ENCODE measurements at regions not wholly inside any gene's neighbourhood (a gene's known extent, or its start where the extent isn't known, plus 50 kb on each side); places are given as distances from the start of the nearest gene placed in this dataset.

DNA sequence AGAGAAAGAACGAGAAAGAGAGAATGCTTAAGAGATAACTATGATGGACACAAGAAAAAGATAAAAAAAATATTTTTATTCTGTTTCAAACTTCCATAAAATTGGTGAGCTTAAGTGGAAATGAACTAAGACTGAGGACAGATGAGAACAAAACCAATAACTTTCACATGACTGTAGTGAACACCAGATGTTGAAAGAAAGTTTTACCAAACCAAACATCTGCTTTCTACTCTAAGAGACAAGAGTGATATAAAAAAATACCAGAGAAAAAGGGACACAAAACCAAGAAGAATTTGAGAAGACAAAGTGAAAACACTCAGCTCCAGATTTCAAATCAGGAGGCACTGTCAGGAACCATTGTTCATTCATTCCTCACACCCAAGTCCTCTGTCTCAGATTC is 147.9 kb downstream of the IMPG2 start:
- no peak for ATAC-seq
- no peak for DNase-seq
- peaks cover 1 to 20% (median 6%) of the 10 kb centered on the region in 5 donors for H3K27me3 Mint-ChIP-seq
- H3K9me3 Mint-ChIP-seq: peaks cover 0 to 19% (median 0%) of the 10 kb centered on the region in 9 donors
- POLR2A ChIA-PET: no interaction called here
- no peak overlapping the region for H3K4me3 Mint-ChIP-seq
- H3K27ac Mint-ChIP-seq: no peak overlapping the region
- no peaks in the 10 kb centered on the region for H3K36me3 Mint-ChIP-seq
- H3K4me1 Mint-ChIP-seq: no peaks in the 10 kb centered on the region

DNA sequence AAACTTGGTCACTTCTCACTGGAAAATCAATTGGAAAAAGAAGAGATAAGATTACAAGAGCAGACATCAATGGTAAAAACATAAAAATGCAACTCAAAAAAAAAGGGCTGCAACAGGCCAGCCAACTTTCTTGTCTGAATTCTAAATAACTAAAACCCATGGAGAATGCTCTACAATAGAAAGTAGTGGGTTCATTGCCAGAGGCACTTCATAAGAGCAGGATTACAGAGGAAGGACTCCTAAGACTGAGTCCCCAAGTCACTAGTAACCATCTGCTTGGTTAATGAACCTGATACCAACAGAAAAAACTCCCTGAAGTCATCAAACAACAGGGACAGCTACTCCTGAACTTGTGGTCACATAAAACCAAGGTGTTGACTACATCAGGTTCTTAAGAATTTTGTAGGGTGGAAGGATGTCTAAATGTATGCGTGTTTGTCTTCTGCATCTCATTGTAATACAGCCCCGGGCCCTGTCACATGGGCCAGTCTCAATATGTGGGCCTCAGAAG is 148.6 kb downstream of the IMPG2 start:
- Mint-ChIP-seq H3K4me3 (no peak overlapping the region), H3K4me1 (no peaks in the 10 kb centered on the region), H3K9me3 (peaks cover 0 to 19% (median 0%) of the 10 kb centered on the region in 9 donors), H3K27me3 (peaks cover 1 to 20% (median 6%) of the 10 kb centered on the region in 5 donors), H3K27ac (no peak overlapping the region), H3K36me3 (no peaks in the 10 kb centered on the region)
- DNase-seq (no peak), ATAC-seq (no peak)
- POLR2A ChIA-PET: no interaction called here

DNA sequence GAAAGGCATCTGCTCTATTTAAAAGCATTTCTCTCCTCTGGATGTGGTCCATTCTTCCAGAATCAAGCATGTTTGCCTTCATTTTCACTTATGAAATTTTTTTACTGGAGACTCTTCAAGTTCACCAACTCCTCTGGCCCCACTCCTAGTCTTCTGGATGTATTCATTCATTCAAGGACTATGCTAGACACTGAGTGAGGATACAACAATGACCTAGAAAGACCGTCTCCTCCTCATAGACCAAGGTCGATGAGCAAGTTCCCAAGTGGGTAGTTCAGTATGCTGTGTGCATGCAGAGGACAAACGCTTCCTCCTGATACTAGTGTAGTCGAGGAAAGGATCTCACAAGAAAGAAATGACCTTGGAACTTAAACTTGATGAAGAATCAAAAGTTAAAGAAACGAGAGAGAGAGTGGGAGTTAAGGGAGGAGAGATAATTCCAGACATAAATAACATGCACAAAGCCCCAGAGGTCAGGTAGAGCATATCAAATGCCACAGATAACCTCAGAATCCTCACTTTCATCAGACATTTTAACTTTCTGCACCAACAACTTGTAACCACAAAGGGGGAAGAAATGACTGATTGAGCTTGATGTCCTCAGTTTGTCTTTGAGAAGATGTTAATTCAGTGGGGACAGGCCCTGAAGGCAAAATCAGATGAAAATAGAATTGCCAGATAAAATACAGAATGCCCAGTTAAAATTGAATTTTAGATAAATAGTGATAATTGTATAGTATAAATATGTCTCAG is 149.4 kb downstream of the IMPG2 start:
- POLR2A ChIA-PET: no interaction called here
- H3K4me3 Mint-ChIP-seq: no peak overlapping the region
- H3K27me3 Mint-ChIP-seq: peaks cover 1 to 20% (median 10%) of the 10 kb centered on the region in 5 donors
- H3K9me3 Mint-ChIP-seq: peaks cover 0 to 19% (median 0%) of the 10 kb centered on the region in 9 donors
- no peaks in the 10 kb centered on the region for H3K4me1 Mint-ChIP-seq
- ATAC-seq (no peak), DNase-seq (no peak)
- no peak overlapping the region for H3K27ac Mint-ChIP-seq
- no peaks in the 10 kb centered on the region for H3K36me3 Mint-ChIP-seq

DNA sequence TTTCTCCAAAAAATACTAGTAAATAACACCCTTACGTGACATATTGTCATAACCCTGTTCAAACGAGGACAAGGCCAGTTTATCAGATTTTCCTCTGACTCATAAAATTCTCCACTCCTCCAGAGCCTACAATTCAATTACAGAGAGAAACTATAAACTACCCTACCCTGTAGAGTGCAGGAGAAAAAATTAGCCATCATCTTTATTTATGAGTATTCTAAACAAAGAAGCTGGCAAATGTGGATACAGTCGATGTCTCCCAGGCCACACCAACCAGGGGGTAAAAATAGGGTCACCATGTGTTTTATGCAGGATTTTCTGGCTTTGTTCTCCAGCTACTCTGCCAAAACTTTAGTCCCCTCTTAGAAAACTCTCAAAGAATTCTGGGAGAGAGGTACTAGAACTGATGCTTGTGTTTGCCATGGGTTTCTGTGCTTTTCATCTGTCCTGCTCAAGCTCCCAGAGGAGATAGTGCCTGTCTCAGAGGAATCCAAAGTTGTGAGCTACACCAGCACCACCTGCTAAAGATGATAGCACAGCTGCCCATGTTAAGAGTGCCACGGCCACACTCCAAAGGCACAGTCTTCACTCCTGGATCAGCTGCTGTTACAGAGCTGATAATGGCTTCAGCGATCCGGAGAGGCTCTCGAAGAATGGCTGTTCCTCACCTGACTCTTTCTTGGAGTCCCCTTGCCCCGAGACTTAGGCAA is 150.2 kb downstream of the IMPG2 start:
- no peaks in the 10 kb centered on the region for H3K4me1 Mint-ChIP-seq
- no peaks in the 10 kb centered on the region for H3K36me3 Mint-ChIP-seq
- POLR2A ChIA-PET: no interaction called here
- DNase-seq (no peak), ATAC-seq (no peak)
- no peak overlapping the region for H3K4me3 Mint-ChIP-seq
- H3K27ac Mint-ChIP-seq: no peak overlapping the region
- H3K27me3 Mint-ChIP-seq: peaks cover 1 to 20% (median 10%) of the 10 kb centered on the region in 5 donors
- H3K9me3 Mint-ChIP-seq: peaks cover 0 to 19% (median 0%) of the 10 kb centered on the region in 9 donors

DNA sequence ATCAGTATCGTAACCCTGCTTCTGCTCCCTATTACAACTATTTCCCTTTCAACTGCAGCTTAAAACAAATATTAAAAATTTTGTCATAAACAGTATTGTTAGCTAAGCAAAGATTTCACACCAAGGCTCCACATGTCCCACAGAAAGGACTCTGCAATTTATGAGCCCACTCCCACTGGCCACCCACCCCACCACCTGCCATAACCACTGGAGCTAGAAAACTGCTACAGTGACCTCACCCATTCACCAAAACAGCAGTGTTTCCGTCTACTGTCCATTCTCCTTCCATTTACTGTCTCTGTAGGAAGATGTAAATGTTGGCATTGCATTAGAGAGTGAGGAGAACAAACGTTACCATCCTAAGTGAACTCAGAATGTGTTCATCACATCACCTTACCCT is 150.9 kb downstream of the IMPG2 start:
- H3K27ac Mint-ChIP-seq: no peak overlapping the region
- H3K36me3 Mint-ChIP-seq: no peaks in the 10 kb centered on the region
- DNase-seq (no peak), ATAC-seq (no peak)
- peaks cover 0 to 15% (median 0%) of the 10 kb centered on the region in 9 donors for H3K9me3 Mint-ChIP-seq
- POLR2A ChIA-PET: no interaction called here
- H3K27me3 Mint-ChIP-seq: peaks cover 1 to 20% (median 10%) of the 10 kb centered on the region in 5 donors
- H3K4me3 Mint-ChIP-seq: no peak overlapping the region
- H3K4me1 Mint-ChIP-seq: no peaks in the 10 kb centered on the region

DNA sequence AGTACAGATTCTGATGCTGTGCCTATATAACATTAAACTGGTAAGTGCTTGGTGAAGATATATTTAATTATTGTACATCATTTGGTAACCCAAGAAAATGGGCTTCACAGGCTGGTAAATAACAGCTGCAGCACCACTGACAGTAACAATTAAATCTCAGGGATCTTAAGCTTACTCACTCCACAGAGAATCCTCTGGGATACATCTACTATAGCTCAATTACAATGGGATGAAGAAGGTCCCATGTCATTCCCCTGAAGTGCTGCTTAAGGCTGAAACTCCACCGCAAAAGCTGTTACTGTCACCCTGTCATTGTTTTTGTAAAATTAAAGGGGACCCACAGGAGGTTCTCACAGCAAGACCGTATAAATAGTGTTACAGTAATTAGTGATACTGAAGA is 153.0 kb downstream of the IMPG2 start:
- ATAC-seq: no peak
- H3K27me3 Mint-ChIP-seq: peaks cover 7 to 31% (median 11%) of the 10 kb centered on the region in 5 donors
- no peaks in the 10 kb centered on the region for H3K36me3 Mint-ChIP-seq
- H3K27ac Mint-ChIP-seq: no peak overlapping the region
- DNase-seq: no peak
- POLR2A ChIA-PET: no interaction called here
- no peaks in the 10 kb centered on the region for H3K4me1 Mint-ChIP-seq
- no peak overlapping the region for H3K4me3 Mint-ChIP-seq
- H3K9me3 Mint-ChIP-seq: peaks cover 0 to 6% (median 0%) of the 10 kb centered on the region in 9 donors

DNA sequence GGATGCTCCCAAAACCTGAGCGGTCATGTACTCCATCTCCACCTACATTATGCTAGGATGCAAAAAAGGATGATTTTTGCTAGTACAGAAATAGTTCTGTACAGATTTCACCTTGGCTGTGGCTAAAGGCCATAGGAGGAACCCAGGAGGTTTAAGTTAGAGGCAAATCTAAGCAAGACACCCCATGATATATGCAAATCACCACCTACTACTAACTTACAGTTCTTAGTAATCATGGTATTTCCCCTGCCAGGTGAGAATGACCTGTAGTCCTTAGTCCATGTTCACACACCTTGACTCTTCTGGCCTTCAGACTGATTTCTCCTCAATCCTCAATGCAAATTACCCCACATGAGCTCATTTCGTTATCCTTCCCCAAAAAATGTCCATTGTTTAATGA is 154.2 kb downstream of the IMPG2 start:
- POLR2A ChIA-PET: no interaction called here
- H3K27me3 Mint-ChIP-seq: peaks cover 6 to 33% (median 15%) of the 10 kb centered on the region in 5 donors
- no peaks in the 10 kb centered on the region for H3K36me3 Mint-ChIP-seq
- no peaks in the 10 kb centered on the region for H3K4me1 Mint-ChIP-seq
- DNase-seq (no peak), ATAC-seq (no peak)
- no peak overlapping the region for H3K27ac Mint-ChIP-seq
- no peak overlapping the region for H3K4me3 Mint-ChIP-seq
- H3K9me3 Mint-ChIP-seq: peaks cover 0 to 3% (median 0%) of the 10 kb centered on the region in 9 donors

DNA sequence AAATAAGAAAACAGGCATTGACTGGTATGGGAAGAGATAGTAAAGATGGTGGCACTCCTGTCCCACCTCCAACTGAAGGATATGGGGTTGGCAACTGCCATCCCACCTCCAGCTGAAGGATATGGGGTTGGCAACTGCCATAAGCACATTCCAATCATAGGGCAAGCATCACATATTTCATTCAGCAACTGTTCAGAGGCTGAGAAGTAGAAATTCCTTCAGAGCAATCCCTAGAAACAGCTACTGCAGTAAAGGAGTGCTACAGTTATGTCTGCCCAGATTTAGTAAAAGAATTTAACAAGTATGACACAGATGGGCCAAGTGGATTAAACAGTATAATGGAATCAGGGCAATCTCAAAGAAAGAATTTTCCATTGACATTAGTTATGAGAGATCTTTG is 156.8 kb downstream of the IMPG2 start:
- no peaks in the 10 kb centered on the region for H3K4me1 Mint-ChIP-seq

DNA sequence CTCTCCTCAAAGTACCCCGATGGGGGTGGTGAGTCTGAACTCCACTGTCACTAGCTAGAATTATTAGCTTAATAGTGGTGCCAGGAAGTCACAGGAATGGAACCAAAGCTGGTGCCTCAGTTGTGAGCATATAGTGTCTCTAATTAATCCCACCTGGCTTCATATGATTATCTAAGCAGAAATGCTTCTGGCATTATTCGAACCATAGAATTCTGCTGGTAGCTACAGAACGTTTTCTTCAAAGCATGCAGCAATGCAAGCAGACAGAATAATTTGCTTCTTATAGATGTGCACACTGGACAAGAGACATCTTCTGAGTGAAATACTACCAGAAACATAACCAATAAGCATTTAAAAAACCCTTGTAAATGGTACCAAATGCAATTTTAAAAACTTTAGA is 160.9 kb downstream of the IMPG2 start:
- Mint-ChIP-seq H3K9me3 (no peaks in the 10 kb centered on the region), H3K36me3 (no peaks in the 10 kb centered on the region), H3K4me3 (no peak overlapping the region), H3K27ac (no peak overlapping the region), H3K27me3 (peaks cover 2 to 25% (median 12%) of the 10 kb centered on the region in 5 donors), H3K4me1 (no peaks in the 10 kb centered on the region)
- POLR2A ChIA-PET: no interaction called here
- DNase-seq (no peak), ATAC-seq (no peak)

More for the DNA sequence above, 156.8 kb downstream of the IMPG2 start:
- ATAC-seq (no peak), DNase-seq (no peak)
- no peaks in the 10 kb centered on the region for H3K9me3 Mint-ChIP-seq
- no peaks in the 10 kb centered on the region for H3K36me3 Mint-ChIP-seq
- peaks cover 4 to 23% (median 11%) of the 10 kb centered on the region in 5 donors for H3K27me3 Mint-ChIP-seq
- no peak overlapping the region for H3K4me3 Mint-ChIP-seq
- no peak overlapping the region for H3K27ac Mint-ChIP-seq
- POLR2A ChIA-PET: no interaction called here

DNA sequence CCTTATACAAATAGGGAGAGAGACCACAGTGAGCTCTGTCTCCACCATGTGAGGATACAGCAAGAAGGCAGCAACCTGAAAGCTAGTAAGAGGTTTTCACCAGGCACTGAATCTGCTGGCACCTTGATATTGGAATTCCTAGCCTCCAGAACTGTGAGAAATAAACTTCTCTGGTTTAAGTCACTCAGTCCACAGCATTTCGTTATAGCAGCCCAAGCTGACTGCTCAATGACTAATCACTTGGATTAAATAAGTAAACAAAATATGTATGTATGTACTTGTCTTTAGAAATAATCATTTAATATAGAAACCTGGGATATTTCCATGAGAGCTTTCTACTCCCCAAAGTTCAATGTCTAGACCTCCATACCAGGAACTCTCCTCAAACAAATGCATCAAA is 162.0 kb downstream of the IMPG2 start:
- Mint-ChIP-seq H3K4me1 (no peaks in the 10 kb centered on the region), H3K27ac (no peak overlapping the region), H3K36me3 (no peaks in the 10 kb centered on the region), H3K27me3 (peaks cover 5 to 34% (median 15%) of the 10 kb centered on the region in 5 donors), H3K9me3 (no peaks in the 10 kb centered on the region), H3K4me3 (no peak overlapping the region)
- DNase-seq: no peak
- POLR2A ChIA-PET: no interaction called here
- ATAC-seq: no peak

DNA sequence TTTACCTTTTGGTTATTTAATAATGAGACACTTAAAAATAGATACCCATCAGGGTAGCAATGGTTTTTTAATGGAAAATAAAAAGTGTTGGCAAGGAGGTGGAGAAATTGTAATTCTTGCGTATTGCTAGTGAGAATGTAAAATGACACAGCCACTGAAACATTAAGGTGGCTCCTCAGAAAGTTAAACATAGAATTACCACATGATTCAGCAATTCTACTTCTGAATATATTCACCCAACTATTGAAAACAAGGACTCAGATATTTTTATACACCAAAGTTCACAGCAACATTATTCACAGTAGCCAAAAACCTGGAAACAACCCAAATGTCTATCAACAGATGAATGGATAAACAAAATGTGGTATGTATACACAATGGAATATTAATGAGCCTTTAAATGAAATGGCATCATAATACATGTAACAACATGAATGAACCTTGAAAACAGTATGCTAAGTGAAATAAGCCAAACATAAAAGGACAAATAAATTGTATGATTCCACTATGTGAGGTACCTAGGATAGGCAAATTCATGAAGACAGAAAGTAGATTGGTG is 163.5 kb downstream of the IMPG2 start:
- no peak for DNase-seq
- H3K4me1 Mint-ChIP-seq: no peaks in the 10 kb centered on the region
- ATAC-seq: no peak
- no peak overlapping the region for H3K4me3 Mint-ChIP-seq
- no peaks in the 10 kb centered on the region for H3K9me3 Mint-ChIP-seq
- H3K36me3 Mint-ChIP-seq: no peaks in the 10 kb centered on the region
- H3K27me3 Mint-ChIP-seq: peaks cover 3 to 27% (median 14%) of the 10 kb centered on the region in 5 donors
- no peak overlapping the region for H3K27ac Mint-ChIP-seq
- POLR2A ChIA-PET: no interaction called here

DNA sequence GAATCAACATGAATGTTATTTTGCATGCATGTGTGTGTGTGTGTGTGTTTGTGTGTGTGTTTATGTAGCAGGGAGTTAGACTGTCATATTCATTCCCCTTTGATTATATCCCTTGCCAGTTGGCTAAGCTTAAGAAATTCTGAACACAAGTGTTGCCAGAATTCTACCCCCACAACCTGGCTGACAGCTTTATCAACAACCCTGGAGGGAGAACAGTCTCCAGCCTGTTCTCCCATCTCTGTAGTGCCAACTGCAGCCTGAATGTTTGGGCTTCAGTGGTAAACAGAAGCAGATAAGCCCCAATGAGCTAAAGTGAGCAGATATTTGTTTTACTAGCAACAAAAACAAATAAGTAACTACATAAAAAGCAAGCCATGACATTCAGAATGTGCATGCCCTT is 162.6 kb upstream of the ABI3BP start:
- Mint-ChIP-seq H3K27ac (no peak overlapping the region), H3K4me1 (no peaks in the 10 kb centered on the region), H3K9me3 (no peaks in the 10 kb centered on the region), H3K4me3 (no peak overlapping the region), H3K27me3 (peaks cover 3 to 27% (median 13%) of the 10 kb centered on the region in 5 donors), H3K36me3 (no peaks in the 10 kb centered on the region)
- ATAC-seq (no peak), DNase-seq (no peak)
- POLR2A ChIA-PET: no interaction called here

DNA sequence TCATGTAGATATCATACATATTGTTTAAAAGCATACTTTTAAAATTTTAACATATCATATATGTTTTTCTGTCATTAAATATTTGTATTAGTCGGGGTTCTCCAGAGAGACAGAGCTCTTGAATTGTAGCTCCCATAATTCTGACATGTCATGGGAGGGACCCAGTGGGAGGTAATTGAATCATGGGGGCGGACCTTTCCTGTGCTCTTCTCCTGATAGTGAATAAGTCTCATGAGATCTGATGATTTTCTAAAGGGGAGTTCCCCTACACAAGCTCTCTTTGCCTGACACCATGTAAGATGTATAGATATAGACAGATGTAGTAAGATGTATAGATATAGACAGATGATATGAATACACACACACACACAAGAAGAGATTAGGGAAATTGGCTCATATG is 161.2 kb upstream of the ABI3BP start:
- Mint-ChIP-seq H3K4me3 (no peak overlapping the region), H3K27me3 (peaks cover 6 to 35% (median 18%) of the 10 kb centered on the region in 5 donors), H3K9me3 (no peaks in the 10 kb centered on the region), H3K27ac (no peak overlapping the region), H3K36me3 (no peaks in the 10 kb centered on the region), H3K4me1 (no peaks in the 10 kb centered on the region)
- POLR2A ChIA-PET: no interaction called here
- DNase-seq (no peak), ATAC-seq (no peak)
